Fibroblast of peridontal ligament (primary cell): ENCODE measurements at regions not wholly inside any gene's neighbourhood (a gene's known extent, or its start where the extent isn't known, plus 50 kb on each side); places are given as distances from the start of the nearest gene placed in this dataset.
"Not testable (repeated sequence)": the region's sequence is repeated elsewhere in the genome, so short reads cannot be mapped to it uniquely, and the experiment has no call there.

Experiments used
- DNase-seq: peaks from one replicate; pipeline ENCODE4 v3.0.0-alpha.2; 2010; ENCODE audit errors: extremely low read depth

- no peak for DNase-seq
These were observed 89.1 kb downstream of the CRYGS start for GRCh38 chr3:186454881-186455703.

DNA sequence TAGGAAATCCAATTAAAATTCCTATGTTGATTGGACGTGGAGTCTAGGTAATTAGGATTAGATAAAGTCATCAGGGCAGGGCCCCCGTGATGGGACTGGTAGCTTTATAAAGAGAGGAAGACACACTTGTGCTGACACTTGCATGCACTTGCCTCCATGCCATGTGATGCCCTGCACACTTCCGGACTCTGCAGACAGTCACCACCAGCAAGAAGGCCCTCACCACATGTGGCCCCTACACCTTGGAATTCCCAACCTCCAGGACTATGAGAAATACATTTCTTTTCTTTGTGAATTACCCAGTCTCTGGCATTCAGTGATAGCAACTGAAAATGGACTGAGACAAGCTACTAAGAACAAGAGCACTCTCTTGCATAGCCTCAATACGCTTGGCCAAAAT lies 90.6 kb downstream of the CRYGS start:
- no peak for DNase-seq

DNA sequence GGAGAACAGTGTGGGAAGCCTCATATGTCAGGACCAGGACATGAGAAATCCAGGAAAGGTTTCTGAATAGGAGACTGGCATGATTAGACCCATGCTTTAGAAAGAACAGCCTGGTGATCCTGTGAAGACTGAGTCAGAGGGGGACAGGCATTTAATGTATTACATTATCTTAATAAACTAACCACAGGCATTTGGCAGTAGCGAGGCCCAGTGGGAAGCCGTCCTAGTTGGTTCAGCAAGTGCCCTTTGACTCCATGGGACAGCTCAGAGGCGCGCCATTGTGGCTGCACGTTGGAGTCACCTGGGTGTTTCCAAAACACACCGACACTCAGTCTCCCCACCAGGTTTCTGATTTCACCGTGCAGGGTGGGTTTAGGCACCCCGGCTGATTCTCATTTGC lies 90.5 kb upstream of the DGKG start:
- DNase-seq, result peak; percentile 36

DNA sequence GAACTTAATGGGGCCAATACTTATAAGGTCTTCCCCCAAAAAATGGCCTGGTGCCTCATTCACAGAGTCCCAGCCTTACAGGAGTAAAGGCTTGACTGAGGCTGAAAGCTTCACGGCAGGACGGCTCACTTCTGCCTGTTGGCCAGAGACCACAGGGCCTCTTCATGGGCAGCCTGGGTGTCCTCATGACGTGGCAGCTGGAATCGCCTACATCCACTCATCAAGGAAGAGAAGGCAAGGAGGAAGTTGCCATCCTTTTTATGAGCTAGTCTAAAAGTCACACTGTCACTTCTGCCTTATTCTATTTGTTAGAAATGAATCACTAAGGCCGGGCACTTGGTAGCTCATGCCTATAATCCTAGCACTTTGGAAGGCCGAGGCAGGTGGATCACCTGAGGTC lies 89.3 kb upstream of the DGKG start:
- no peak for DNase-seq

DNA sequence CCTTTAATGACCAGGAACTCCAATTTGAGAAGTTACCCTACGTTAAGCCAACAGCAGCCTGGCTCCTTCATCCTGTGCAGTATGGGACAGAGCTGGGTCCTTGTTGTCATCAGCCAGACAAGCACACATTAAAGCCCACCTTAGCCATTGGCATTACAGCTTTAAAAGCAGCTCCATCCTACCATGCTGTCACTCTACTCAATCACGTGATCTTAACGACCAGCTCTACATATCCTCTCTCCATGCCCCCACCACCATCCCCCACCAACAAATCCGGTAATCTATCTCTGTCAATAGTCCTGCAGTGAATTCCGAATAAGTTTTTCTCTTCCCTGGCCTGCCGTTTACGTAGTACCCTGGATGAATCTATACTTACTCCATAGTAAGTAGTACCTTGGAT lies 82.9 kb upstream of the DGKG start:
- no peak for DNase-seq

- no peak for DNase-seq
These were observed 82.3 kb upstream of the DGKG start for GRCh38 chr3:186444288-186444687.

DNA sequence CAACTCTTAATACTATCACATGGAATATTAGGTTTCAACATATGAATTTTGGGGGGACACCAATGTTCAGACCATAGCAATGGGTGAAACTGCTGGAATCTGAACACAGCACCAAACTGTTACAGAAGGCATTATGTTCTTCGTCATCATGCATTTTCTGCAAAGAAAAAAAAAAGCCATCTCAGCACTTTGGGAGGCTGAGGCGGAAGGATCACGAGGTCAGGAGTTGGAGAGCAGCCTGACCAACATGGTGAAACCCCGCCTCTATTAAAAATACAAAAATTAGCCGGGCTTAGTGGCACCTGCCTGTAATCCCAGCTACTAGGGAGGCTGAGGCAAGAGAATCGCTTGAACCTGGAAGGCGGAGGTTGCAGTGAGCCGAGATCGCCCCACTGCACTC lies 80.9 kb upstream of the DGKG start:
- not testable (repeated sequence) for DNase-seq

DNA sequence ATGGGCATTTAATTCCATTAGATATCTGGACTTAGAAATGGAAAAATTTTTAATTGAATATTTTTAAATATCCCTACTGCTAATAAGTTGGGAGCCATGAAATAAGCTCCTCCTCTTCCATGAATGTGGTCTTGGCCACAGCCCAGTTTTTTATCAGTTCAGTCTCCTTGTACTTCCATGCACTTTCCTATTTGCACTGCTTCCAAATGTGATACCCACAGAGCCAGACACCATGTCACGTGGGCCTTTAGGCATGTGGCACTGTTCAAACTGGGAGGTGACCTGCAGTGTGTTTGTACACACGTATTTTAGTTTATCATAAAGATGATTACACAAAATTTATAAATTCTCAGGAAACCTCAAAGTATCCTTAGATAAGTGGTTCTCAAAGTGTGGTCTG lies 80.1 kb upstream of the DGKG start:
- DNase-seq, result no peak

DNA sequence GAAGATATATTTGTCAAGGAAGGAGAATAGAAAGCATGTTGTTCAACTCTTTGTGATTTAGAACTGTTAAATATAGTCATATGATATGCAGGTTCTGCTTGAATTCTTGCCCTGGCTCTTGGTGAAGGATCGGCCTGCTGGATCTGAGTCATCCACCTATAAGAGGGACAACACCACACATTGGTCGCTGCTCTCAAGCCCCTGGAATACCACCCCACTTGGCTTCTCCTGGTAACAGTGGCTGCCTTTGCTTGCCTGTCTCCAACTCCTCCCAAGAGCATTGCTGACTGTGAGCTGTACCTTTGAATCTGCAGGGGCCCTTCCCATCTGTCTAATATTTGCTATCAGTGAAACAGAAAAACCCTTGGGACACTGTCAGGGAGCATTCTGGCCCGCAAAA lies 78.9 kb upstream of the DGKG start:
- DNase-seq, result no peak

GRCh38 chr3:186439725-186440124 lies 77.7 kb upstream of the DGKG start:
- DNase-seq, result no peak

GRCh38 chr3:186435332-186435731 lies 73.3 kb upstream of the DGKG start:
- DNase-seq, result not testable (repeated sequence)

DNA sequence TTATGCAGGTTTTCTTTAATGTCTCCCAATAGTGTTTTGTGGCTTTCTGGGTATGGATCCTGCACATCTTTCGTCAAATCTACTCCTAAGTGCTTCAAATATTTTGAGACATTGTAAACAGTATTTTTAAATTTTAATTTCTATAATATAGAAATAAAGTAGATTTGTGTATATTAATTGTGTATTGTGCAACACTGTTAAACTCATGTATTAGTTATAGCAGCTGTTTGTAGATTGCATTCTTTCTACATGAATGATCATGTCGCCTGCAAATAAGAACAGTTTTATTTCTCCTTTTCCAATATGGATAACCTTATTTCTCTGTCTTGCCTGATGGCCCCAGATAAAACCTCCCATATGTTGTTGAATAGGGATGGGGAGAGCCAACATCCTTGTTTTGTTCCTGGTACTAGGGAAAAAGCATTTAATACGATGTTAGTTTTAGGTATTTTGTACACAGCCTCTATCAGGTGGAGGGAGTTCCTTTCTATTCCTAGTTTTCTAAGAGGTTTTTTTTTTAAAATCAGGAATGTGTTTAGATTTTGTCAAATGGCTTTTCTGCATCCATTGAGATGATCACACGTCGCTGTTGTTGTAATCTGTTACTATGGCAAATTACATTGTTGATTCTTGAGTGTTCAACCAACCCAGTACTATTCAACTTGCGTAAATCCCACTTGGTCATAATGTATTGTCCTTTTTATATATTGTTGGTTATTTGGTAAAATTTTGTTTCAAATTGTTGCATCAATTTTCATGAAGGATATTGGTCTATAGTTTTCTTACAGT lies 71.1 kb upstream of the DGKG start:
- DNase-seq, result no peak

DNA sequence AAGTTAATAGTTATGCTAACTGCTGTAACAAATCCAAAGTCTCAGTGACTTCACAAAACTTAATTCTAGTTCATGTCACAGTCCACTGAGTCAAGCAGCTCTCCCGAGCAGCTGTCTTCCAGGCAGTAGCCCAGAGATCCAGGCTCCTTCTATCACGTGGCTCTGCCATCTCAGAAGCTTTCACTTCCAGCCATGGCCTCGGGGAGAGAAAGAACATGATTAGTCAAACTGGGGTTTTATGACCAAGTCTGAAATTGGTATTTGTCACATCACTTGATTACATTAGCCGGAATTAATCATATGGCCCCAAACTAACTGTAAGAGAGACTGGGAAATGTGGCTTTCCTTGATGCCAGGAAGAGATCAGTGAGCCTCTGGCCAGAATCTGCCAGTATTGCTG lies 70.2 kb upstream of the DGKG start:
- peak; percentile 20 for DNase-seq

DNA sequence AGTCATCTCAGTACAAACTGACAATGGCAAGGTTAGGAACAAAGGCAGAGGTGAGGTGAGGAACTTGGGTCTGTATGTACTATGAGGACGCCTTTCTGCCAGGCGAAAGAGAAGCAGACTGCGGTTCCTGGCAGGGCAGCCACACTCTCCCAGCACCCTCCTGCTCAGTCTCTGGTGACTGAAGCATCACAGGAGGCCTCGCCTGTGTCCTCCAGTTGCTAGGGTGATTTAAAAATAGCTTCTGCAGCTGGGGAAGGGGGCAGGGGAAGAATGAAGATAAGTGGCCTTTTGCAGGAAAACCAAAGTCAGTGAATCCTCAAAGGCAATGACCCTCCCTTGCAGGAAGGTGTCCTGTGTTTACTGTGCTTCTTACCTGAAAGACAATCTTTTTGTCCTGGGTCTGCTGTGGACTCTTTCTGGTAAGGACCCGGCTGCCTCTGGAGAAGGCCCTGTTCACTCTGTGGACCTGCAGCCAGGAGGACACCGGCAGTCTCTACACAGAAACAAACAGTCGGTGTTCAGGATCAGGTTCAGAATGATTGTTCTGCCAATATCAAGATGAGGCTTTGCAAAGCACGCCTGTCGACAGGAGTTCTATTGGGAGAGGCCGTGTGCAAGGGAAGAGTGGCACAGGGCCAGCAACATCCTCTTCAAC lies 65.7 kb upstream of the DGKG start:
- peak; percentile 8 for DNase-seq

GRCh38 chr3:186425788-186426730 lies 64.0 kb upstream of the DGKG start:
- DNase-seq, result peak; percentile 91

DNA sequence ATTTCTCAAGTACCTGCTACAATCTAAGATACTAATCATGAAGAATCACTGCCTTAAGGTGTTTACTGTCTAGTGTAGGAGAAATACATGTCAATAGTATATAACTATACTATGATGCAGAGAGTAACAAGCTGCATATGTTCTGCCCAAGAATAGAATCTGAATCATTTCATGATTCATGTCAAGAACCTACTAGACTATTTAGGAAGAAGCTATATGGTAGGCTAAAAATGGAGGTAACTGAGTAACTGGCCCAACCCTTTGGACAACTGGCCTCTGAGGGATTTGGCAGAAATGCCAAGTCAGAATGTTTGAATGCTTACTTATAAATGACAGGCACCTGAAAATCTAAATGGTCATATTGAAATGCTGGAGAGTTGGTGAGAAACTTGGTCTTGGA lies 59.9 kb upstream of the DGKG start:
- no peak for DNase-seq

- DNase-seq, result no peak
These were observed 56.7 kb upstream of the DGKG start for GRCh38 chr3:186418671-186419145.

DNA sequence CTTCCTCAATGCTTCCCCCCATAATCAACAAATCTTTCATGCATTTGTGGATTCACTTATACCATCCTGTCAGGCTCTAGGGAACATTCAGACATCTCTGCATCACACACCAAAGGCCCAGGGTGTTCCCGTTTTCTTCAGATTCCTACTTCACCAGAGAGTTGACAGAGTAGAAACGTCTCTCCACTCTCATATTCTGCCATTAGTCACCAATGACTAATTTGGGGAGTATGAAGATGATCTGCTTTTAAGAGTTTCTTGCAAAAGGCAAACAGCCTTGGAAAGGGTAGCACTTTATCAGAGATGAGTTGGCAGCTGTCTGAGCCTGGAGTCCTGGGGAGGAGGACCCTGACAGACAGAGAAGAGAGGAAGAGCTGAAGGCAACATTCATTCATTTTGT lies 55.8 kb upstream of the DGKG start:
- DNase-seq, result peak; percentile 76

- DNase-seq, result peak; percentile 88
These were observed 52.8 kb upstream of the DGKG start for GRCh38 chr3:186414735-186415419.

DNA sequence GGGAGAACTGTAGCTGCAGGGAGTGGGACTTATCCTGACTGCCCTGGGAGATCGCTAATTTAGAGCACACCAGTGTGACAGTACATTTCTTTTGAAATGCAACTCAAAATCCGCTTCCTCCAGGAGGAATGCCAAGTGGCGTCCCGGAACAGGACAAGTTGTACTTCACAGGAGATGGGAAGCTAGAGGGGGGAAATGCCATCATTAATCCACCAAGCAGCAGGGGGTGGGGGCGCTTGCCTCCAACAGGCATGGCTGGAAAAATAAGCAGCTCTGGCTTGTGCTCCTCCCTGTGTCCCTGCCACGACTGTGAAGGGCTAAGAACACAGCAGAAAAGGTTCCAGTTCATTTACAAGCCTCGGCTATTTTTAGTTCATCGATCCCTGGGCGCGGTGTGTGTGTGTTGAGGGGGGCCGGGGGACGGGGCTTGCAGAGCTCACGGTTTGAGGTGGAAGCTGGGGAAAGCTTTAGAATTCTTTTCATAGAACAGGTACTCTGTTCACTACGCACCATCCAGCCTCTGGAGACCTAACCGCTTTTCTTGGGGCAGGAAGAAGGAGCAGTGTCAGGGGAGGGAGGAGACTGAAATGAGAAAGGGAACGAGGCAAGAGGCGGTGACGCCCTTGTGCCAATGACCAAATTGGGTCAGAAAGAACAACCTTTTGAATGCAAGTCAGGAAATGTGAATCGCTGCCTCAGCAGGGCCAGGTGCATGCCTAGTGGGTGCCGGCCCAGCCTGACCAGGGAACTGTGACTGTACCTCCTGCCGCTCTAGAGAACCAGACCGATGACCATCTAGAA lies 51.8 kb upstream of the DGKG start:
- DNase-seq, result no peak
